Trophoblast cell (in vitro differentiated cells and primary cell): ENCODE measurements at regions not wholly inside any gene's neighbourhood (a gene's known extent, or its start where the extent isn't known, plus 50 kb on each side); places are given as distances from the start of the nearest gene placed in this dataset.

Experiments
- DNase-seq, 2 donors: peaks; one replicate each; pipeline ENCODE4 v3.0.0-alpha.2; 2016
- H2AFZ ChIP-seq: 2 replicates; pipeline ENCODE4 v1.6.1; 2013; ENCODE audit warnings: low read length, moderate library complexity, mild to moderate bottlenecking; ENCODE audit not compliant: insufficient read depth, poor library complexity
- H2AK5ac ChIP-seq: 2 replicates; pipeline ENCODE4 v1.6.1; 2013; ENCODE audit warnings: mild to moderate bottlenecking, low read length
- H2BK120ac ChIP-seq: 2 replicates; pipeline ENCODE4 v1.6.1; 2013; ENCODE audit warnings: low read length, mild to moderate bottlenecking, moderate library complexity; ENCODE audit not compliant: insufficient read depth, poor library complexity
- H2BK12ac ChIP-seq: 2 replicates; pipeline ENCODE4 v1.6.1; 2013; ENCODE audit warnings: mild to moderate bottlenecking, low read length, moderate library complexity
- H2BK5ac ChIP-seq: 2 replicates; pipeline ENCODE4 v1.6.1; 2013; ENCODE audit warnings: low read length, low read depth, moderate library complexity, mild to moderate bottlenecking; ENCODE audit not compliant: poor library complexity
- H3K14ac ChIP-seq: 2 replicates; pipeline ENCODE4 v1.6.1; 2013; ENCODE audit warnings: mild to moderate bottlenecking, low read length
- H3K18ac ChIP-seq: 2 replicates; pipeline ENCODE4 v1.6.1; 2013; ENCODE audit warnings: mild to moderate bottlenecking, low read length
- H3K23ac ChIP-seq: 2 replicates; pipeline ENCODE4 v1.6.1; 2013; ENCODE audit warnings: low read length
- H3K27ac ChIP-seq: 2 replicates; pipeline ENCODE4 v1.5.1; 2013; ENCODE audit warnings: low read depth, mild to moderate bottlenecking, inconsistent platforms, low read length, moderate library complexity
- H3K27me3 ChIP-seq: 2 replicates; pipeline ENCODE4 v1.6.1; 2013; ENCODE audit warnings: inconsistent platforms, mild to moderate bottlenecking, low read length, moderate library complexity; ENCODE audit not compliant: insufficient read depth
- H3K36me3 ChIP-seq, 2 experiments: 1 replicate in 1 of 2; 2 replicates in 1 of 2; pipeline ENCODE4 v1.6.1; 2013; ENCODE audit warnings: low read length in 2 of 2, mild to moderate bottlenecking in 2 of 2, moderate library complexity in 1 of 2; ENCODE audit not compliant: insufficient read depth in 2 of 2, control insufficient read depth in 1 of 2
- H3K4ac ChIP-seq: 2 replicates; pipeline ENCODE4 v1.6.1; 2013; ENCODE audit warnings: low read depth, mild to moderate bottlenecking, low read length, moderate library complexity
- H3K4me1 ChIP-seq, 2 experiments: 1 replicate in 1 of 2; 2 replicates in 1 of 2; pipeline ENCODE4 v1.6.1; 2013; ENCODE audit warnings: low read length in 2 of 2, mild to moderate bottlenecking in 2 of 2, moderate library complexity in 1 of 2; ENCODE audit not compliant: insufficient read depth in 2 of 2, control insufficient read depth in 1 of 2
- H3K4me2 ChIP-seq: 2 replicates; pipeline ENCODE4 v1.6.1; 2013; ENCODE audit warnings: inconsistent platforms, mild to moderate bottlenecking, low read length, moderate library complexity
- H3K4me3 ChIP-seq: 2 replicates; pipeline ENCODE4 v1.5.1; 2013; ENCODE audit warnings: mild to moderate bottlenecking, low read depth, low read length, inconsistent platforms
- H3K79me1 ChIP-seq: one replicate; pipeline ENCODE4 v1.6.1; 2013; ENCODE audit warnings: low read length
- H3K79me2 ChIP-seq: 2 replicates; pipeline ENCODE4 v1.6.1; 2013; ENCODE audit warnings: low read length, mild to moderate bottlenecking; ENCODE audit not compliant: control insufficient read depth, insufficient read depth, poor library complexity
- H3K9ac ChIP-seq: 2 replicates; pipeline ENCODE4 v1.6.1; 2013; ENCODE audit warnings: mild to moderate bottlenecking, low read length
- H3K9me3 ChIP-seq: 2 replicates; pipeline ENCODE4 v1.6.1; 2013; ENCODE audit warnings: low read depth, mild to moderate bottlenecking, control low read depth, inconsistent platforms, low read length; ENCODE audit not compliant: insufficient read depth
- H4K12ac ChIP-seq: 2 replicates; pipeline ENCODE4 v1.6.1; 2013; ENCODE audit warnings: low read depth, mild to moderate bottlenecking, low read length, moderate library complexity
- H4K8ac ChIP-seq: 2 replicates; pipeline ENCODE4 v1.6.1; 2013; ENCODE audit warnings: low read depth, mild to moderate bottlenecking, low read length, moderate library complexity
- H4K91ac ChIP-seq: one replicate; pipeline ENCODE4 v1.6.1; 2013; ENCODE audit warnings: low read depth, mild to moderate bottlenecking, low read length, moderate library complexity
- WGBS: extraction: QIAGEN DNeasy Blood & Tissue Kit; methylation state at CpG from one replicate; pipeline ENCODE4 v1.1.7; 2013; ENCODE audit warnings: missing lambda C conversion rate; ENCODE audit not compliant: insufficient read length, insufficient coverage; ENCODE audit errors: extremely low coverage; 5-methylcytosine and 5-hydroxymethylcytosine counted together

- H3K4me2 ChIP-seq = no peak overlapping the region
- H3K36me3 ChIP-seq = no peaks in the 10 kb centered on the region
- no peak overlapping the region for H4K12ac ChIP-seq
- H3K27me3 ChIP-seq = no peaks in the 10 kb centered on the region
- no peak overlapping the region for H3K18ac ChIP-seq
- H3K9me3 ChIP-seq = no peaks in the 10 kb centered on the region
- H2BK12ac ChIP-seq = no peak overlapping the region
- no peak overlapping the region for H2AK5ac ChIP-seq
- no peak overlapping the region for H2BK5ac ChIP-seq
- H3K14ac ChIP-seq = no peak overlapping the region
- no peak overlapping the region for H2BK120ac ChIP-seq
- H4K8ac ChIP-seq = no peak overlapping the region
- no peak overlapping the region for H2AFZ ChIP-seq
- no peaks in the 10 kb centered on the region for H3K4me1 ChIP-seq
- no peaks in the 10 kb centered on the region for H3K79me2 ChIP-seq
- no peaks in the 10 kb centered on the region for H3K79me1 ChIP-seq
- WGBS = no CpG with 5 or more reads among the region's 1 CpG
- no peak overlapping the region for H3K27ac ChIP-seq
- H4K91ac ChIP-seq = no peak overlapping the region
- no peak overlapping the region for H3K4ac ChIP-seq
- DNase-seq = no peak
- no peak overlapping the region for H3K23ac ChIP-seq
- no peak overlapping the region for H3K4me3 ChIP-seq
- H3K9ac ChIP-seq = no peak overlapping the region
Observed at GRCh38 chr9:102769307-102769706, 225.8 kb upstream of the CYLC2 start.

- Histone ChIP-seq H3K79me2 (no peaks in the 10 kb centered on the region), H4K91ac (no peak overlapping the region), H2BK12ac (no peak overlapping the region), H3K4me3 (no peak overlapping the region), H3K4me1 (no peaks in the 10 kb centered on the region), H4K8ac (no peak overlapping the region), H3K27me3 (no peaks in the 10 kb centered on the region), H3K9me3 (no peaks in the 10 kb centered on the region), H2BK120ac (no peak overlapping the region), H3K9ac (no peak overlapping the region), H2AK5ac (no peak overlapping the region), H3K4ac (no peak overlapping the region), H3K27ac (no peak overlapping the region), H2AFZ (no peak overlapping the region), H3K23ac (no peak overlapping the region), H2BK5ac (no peak overlapping the region), H4K12ac (no peak overlapping the region), H3K14ac (no peak overlapping the region), H3K79me1 (no peaks in the 10 kb centered on the region), H3K18ac (no peak overlapping the region), H3K4me2 (no peak overlapping the region), H3K36me3 (no peaks in the 10 kb centered on the region)
- WGBS = no CpG with 5 or more reads among the region's 3 CpGs
- no peak for DNase-seq
Observed at GRCh38 chr9:102768002-102768401, 227.1 kb upstream of the CYLC2 start.

GRCh38 chr9:102767076-102767475 lies 228.1 kb upstream of the CYLC2 start:
- Histone ChIP-seq H3K27ac (no peak overlapping the region), H3K36me3 (no peaks in the 10 kb centered on the region), H3K18ac (no peak overlapping the region), H3K4ac (no peak overlapping the region), H3K4me2 (no peak overlapping the region), H3K9me3 (no peaks in the 10 kb centered on the region), H3K9ac (no peak overlapping the region), H3K4me3 (no peak overlapping the region), H4K12ac (no peak overlapping the region), H2BK12ac (no peak overlapping the region), H3K14ac (no peak overlapping the region), H3K79me1 (no peaks in the 10 kb centered on the region), H2BK120ac (no peak overlapping the region), H2BK5ac (no peak overlapping the region), H2AK5ac (no peak overlapping the region), H3K4me1 (no peaks in the 10 kb centered on the region), H3K79me2 (no peaks in the 10 kb centered on the region), H4K8ac (no peak overlapping the region), H2AFZ (no peak overlapping the region), H4K91ac (no peak overlapping the region), H3K23ac (no peak overlapping the region), H3K27me3 (no peaks in the 10 kb centered on the region)
- WGBS = no CpG with 5 or more reads among the region's 4 CpGs
- DNase-seq = no peak

- Histone ChIP-seq H4K12ac (no peak overlapping the region), H3K27me3 (no peaks in the 10 kb centered on the region), H3K4me2 (no peak overlapping the region), H3K9ac (no peak overlapping the region), H2BK12ac (no peak overlapping the region), H4K91ac (no peak overlapping the region), H2BK120ac (no peak overlapping the region), H2AFZ (no peak overlapping the region), H3K36me3 (no peaks in the 10 kb centered on the region), H2AK5ac (no peak overlapping the region), H3K14ac (no peak overlapping the region), H3K79me1 (no peaks in the 10 kb centered on the region), H3K4me1 (no peaks in the 10 kb centered on the region), H3K27ac (no peak overlapping the region), H3K79me2 (no peaks in the 10 kb centered on the region), H2BK5ac (no peak overlapping the region), H3K9me3 (no peaks in the 10 kb centered on the region), H3K4ac (no peak overlapping the region), H3K18ac (no peak overlapping the region), H3K4me3 (no peak overlapping the region), H3K23ac (no peak overlapping the region), H4K8ac (no peak overlapping the region)
- DNase-seq = no peak
- WGBS = no CpG with 5 or more reads among the region's 1 CpG
Observed at GRCh38 chr9:102740578-102740977, 254.6 kb upstream of the CYLC2 start.
